ENCODE measurements at regions not wholly inside any gene's neighbourhood (a gene's known extent, or its start where the extent isn't known, plus 50 kb on each side); places are given as distances from the start of the nearest gene placed in this dataset.
"Not testable (repeated sequence)": the region's sequence is repeated elsewhere in the genome, so short reads cannot be mapped to it uniquely, and the experiment has no call there.

DNA sequence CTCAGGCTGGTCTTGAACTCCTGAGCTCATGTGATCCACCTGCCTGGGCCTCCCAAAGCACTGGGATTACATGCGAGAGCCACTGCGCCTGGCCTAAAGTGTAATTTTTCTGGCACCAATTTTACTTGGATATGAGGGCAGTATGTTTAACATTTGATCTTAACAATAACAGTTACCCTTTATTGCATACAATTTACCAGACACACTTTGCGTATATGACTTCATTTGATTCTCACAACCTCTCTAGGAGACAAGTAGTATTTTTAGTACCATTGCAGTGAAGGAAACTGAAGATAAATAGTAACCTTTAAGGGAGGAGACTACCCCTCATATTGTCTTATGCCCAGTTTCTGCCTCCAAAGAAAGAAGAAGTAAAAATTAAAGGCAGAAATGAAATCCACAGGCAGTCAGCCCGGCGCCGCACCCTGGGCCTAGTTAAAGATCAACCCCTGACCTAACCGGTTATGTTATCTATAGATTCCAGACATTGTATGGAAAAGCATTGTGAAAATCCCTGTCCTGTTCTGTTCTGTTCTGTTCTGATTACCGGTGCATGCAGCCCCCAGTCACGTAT is 54.0 kb downstream of the CYP26A1 start:
- TF ChIP-seq, protein P1, sequence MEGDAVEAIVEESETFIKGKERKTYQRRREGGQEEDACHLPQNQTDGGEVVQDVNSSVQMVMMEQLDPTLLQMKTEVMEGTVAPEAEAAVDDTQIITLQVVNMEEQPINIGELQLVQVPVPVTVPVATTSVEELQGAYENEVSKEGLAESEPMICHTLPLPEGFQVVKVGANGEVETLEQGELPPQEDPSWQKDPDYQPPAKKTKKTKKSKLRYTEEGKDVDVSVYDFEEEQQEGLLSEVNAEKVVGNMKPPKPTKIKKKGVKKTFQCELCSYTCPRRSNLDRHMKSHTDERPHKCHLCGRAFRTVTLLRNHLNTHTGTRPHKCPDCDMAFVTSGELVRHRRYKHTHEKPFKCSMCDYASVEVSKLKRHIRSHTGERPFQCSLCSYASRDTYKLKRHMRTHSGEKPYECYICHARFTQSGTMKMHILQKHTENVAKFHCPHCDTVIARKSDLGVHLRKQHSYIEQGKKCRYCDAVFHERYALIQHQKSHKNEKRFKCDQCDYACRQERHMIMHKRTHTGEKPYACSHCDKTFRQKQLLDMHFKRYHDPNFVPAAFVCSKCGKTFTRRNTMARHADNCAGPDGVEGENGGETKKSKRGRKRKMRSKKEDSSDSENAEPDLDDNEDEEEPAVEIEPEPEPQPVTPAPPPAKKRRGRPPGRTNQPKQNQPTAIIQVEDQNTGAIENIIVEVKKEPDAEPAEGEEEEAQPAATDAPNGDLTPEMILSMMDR (IDR thresholded peaks at IDR 0.05) = not testable (repeated sequence)
- not testable (repeated sequence) for TF ChIP-seq POLR2A (IDR thresholded peaks at IDR 0.05)

Data from body of pancreas (tissue), 4 donors.